ENCODE measurements at regions not wholly inside any gene's neighbourhood (a gene's known extent, or its start where the extent isn't known, plus 50 kb on each side); places are given as distances from the start of the nearest gene placed in this dataset.
A peak's percentile ranks its signal among the peaks of the same experiment; 100 is the strongest.
"Not testable (repeated sequence)": the region's sequence is repeated elsewhere in the genome, so short reads cannot be mapped to it uniquely, and the experiment has no call there.

DNA sequence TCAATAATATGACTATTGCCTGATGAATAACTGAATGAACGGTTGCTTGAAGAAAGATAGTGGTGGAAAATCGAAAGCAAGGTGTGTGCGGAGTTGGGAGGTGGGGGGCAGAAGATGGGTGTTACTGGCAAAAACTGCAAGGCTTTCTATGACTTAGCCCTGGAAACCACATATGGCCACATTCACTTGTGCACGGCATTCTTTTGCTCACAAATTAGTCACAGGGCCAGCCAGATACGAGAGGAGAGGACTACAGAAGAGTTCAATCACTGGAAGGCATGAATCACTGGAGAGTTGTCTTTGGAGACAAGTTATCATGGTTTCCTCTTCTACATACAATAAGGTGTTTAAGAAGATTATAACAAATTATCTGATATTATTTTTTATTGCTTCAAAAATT is 626.5 kb upstream of the CPEB2 start:
- DNase-seq (ENCODE audit: low spot score), result no peak

GRCh38 chr4:14379183-14379582 is 623.1 kb upstream of the CPEB2 start:
- DNase-seq (ENCODE audit: low spot score), result no peak

- no peak for DNase-seq (ENCODE audit: low spot score)
Observed at GRCh38 chr4:14383652-14384051, 618.6 kb upstream of the CPEB2 start.

DNA sequence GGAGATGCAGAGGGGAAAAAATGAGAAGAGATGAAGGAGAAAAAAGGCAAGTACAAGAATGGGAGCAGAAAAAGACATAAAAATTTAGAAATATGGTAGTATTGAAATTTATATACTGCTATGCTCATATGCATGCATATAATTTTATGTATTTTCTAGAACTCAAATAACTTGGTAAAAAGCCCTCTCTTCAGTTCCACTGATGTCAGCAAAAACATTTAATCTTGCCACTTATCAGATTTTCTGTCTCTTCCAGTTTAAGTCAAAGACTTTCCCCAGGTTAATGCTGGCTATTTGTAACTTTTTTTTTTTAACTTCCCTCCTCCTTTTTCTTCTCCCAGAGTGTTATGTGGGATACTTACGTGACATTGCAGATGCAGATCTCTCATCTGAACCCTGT is 617.5 kb upstream of the CPEB2 start:
- no peak for DNase-seq (ENCODE audit: low spot score)

- DNase-seq (ENCODE audit: low spot score), result no peak
Observed at GRCh38 chr4:14386196-14386595, 616.1 kb upstream of the CPEB2 start.

GRCh38 chr4:14387647-14388046 is 614.6 kb upstream of the CPEB2 start:
- DNase-seq (ENCODE audit: low spot score), result no peak

GRCh38 chr4:14392378-14392777 is 609.9 kb upstream of the CPEB2 start:
- DNase-seq (ENCODE audit: low spot score), result no peak

DNA sequence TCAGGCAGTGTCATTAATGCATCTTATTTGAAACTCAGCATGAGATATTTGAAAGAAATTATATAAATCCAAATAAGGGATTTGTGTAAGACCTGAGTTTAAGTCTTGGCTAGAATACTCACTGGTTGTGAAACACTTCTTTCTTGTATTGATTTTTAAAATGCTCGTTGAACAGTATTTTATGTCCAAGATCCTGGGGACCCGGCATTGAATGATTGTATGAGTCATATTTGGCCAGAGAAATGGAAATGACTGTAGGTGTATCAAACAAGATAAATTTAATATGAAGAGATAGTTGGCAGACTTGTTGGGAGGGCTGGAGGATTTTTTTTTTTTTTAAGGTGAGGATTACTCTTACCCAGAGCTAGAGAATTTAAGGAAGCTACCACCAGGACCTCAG is 606.1 kb upstream of the CPEB2 start:
- DNase-seq (ENCODE audit: low spot score), result no peak

DNA sequence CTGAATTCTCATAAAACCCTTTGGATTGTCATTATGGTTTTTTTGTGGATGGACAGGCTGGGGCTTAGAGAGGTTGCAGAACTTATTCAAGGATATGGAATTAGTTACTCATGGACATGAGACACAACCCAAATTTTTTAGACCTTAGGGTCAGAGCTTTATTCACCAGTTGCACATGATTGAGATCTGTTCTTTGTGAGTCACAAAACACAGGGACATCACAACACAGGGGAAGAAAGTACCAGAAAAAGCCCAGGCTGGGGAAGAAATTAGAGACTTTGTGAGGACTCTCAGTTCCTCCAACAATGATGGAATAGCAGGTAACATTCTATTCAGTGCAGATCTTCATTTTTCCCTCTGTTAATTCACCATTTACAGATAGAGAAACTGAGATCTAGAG is 602.4 kb upstream of the CPEB2 start:
- DNase-seq (ENCODE audit: low spot score), result no peak

DNA sequence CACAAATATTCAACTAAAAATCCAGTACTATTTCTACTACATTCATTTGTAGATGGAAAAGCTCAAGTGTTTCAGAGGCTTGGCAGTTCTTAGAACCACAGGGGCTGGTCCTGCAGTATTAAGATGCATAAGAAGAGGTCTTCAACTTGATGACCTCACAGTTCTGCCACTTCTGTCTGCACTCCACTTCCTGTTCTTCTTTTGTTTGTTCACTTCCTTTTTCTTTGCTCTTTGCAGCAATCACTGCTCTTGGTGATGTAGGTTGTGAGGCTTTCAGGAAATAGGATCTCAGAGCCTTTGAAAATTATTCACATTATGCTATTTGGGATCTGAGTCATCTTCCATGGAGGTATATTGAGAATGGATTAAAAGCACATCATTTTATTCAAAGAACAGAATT is 602.0 kb upstream of the CPEB2 start:
- no peak for DNase-seq (ENCODE audit: low spot score)

DNA sequence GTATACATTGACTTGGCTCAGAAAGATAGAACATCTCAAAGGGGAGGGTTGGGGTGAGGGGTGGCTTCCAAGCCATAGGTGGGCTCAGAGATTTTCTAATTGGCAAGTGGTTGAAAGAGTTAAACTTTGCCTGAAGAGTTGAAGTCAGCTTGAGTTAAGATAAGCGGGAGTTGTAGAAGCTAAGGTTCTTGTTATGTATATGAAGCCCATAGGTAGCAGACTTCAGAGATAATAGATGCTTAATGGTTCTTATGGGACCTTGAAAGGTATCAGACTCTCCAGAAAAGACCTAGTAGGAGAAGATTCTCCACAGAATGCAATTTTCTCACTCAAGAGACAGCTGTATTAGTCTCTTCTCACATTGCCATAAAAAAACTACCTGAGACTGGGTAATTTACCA is 599.1 kb upstream of the CPEB2 start:
- DNase-seq (ENCODE audit: low spot score), result no peak

DNA sequence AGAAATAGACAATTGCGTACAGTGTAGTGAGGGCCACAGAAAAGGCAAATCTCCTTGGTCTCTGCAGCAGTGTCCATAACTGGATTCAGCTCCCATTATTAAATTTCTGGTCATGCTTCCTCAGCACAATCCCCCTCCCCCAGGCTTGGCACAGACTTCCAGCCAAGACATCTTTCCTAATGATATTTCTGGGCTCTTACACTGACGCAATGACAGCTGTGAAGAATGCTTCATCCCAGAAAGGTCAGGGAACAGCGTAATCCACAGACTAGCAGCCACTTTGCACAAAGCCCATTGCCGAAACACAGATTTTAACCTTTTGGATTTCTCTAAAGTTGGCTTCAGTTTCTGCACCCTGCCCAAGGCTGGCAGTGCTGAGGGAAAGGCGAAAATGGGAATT is 597.6 kb upstream of the CPEB2 start:
- no peak for DNase-seq (ENCODE audit: low spot score)

DNA sequence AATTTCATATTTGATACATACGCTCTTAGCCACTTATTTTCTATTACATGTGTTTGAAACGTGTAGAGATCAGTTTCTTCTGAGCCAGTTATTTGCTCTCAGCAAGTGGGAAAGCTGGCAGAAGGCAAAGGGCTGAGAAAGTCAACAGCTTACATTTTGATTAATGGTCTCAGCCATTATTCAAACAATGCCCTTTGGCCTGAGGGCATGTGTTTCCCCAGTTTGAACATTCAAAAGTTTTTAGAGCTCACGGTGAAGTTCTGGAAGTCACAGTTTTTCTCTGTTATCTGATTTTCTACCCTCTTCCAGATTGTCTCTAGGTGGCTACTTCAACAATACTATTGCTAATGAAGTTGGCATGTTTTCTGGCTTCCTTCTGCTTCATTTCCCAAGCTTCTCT is 591.8 kb upstream of the CPEB2 start:
- DNase-seq (ENCODE audit: low spot score), result no peak

- no peak for DNase-seq (ENCODE audit: low spot score)
Observed at GRCh38 chr4:14415146-14415545, 587.1 kb upstream of the CPEB2 start.

DNA sequence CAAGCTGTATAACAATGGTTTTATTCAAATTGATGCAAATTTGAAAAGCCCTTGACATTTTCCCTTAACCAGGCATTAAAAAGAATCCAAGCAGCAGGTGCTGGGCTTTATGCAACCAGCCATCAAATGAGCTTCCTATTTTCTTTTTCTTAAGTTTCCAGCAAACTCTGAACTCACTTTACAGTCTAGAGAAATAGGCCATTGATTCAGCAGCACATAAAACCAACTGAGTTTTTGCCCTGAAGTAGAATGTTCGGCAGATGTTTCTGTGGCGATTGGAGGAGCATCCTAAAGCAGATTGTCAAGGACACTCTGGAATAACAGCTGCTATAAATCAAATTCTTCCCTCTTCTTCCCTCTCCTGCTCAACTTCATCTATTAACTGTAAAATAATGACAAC is 582.8 kb upstream of the CPEB2 start:
- DNase-seq (ENCODE audit: low spot score), result no peak

- DNase-seq (ENCODE audit: low spot score), result not testable (repeated sequence)
Observed at GRCh38 chr4:14426297-14426696, 576.0 kb upstream of the CPEB2 start.

DNA sequence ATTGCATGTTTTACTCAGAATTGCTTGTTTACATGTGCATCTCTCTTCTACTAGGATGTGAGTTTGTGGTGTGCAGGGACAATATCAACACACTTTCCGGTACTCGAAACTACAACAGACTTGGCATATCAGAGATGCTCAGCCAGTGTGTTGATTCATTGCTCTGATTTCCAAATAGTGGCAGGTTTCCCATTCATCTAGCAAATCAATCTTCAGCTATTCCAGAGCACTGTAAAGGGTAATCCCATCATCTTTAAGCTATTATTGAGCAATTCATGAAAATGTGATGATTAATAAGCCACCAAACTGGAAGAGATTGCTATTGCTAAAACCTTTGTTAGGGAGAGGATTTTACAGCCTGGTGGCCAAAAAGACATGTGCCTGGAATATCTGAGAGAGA is 574.2 kb upstream of the CPEB2 start:
- no peak for DNase-seq (ENCODE audit: low spot score)

GRCh38 chr4:14431155-14432134 is 570.8 kb upstream of the CPEB2 start:
- DNase-seq (ENCODE audit: low spot score), result no peak

DNA sequence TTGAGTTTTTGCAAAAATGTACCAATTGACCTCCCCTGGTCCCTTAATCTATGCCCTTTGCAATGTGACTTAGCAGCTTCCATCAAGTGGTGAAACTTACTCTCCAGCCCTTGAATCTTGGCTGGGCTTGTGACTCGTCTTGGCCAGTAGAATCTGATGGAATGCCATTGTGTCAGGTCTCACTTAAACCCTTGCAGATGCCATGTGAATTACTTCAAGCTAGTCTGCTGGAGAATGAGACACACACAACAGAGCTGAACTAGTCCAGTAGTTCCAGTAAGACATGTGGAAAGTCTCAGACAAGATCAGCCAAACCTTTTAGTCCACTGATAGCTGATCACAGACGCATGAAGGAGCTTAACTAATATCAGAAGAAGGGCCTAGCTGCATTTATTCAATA is 567.8 kb upstream of the CPEB2 start:
- no peak for DNase-seq (ENCODE audit: low spot score)

DNA sequence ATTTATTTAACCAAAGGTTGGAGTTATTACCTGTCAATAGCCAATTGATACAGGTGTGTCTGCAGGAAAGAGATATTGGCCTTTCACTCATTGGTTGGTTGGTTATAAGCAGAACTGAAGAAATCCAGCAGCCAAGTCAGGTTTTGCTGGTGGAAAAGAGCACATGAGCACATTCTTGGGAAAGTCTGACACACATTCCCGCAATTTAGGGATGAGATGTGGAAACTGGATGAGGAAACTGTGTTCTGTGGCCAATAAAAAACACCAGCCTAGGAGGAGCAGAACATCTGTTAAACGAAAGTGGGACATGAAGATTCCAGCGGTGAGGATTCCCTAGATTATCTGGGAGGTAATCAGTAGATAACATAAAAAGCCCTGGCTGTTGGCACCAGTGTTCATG is 567.4 kb upstream of the CPEB2 start:
- no peak for DNase-seq (ENCODE audit: low spot score)

DNA sequence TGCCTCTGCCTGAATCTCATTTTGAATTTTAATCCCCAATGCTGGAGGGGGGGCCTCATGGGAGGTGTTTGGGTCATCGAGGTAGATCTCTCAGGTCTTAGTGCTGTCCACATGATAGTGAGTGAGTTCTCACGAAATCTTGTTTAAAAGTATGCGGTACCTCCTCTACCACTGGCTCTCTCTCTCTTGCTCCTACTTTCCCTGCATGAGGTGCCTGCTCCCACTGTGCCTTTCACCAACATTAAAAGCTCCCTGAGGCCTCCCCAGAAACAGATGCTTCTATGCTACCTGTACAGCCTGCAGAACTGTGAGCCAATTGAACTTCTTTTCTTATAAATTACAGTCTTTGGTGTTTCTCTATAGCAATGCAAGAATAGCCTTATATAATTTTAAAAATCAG is 560.7 kb upstream of the CPEB2 start:
- DNase-seq (ENCODE audit: low spot score), result no peak

DNA sequence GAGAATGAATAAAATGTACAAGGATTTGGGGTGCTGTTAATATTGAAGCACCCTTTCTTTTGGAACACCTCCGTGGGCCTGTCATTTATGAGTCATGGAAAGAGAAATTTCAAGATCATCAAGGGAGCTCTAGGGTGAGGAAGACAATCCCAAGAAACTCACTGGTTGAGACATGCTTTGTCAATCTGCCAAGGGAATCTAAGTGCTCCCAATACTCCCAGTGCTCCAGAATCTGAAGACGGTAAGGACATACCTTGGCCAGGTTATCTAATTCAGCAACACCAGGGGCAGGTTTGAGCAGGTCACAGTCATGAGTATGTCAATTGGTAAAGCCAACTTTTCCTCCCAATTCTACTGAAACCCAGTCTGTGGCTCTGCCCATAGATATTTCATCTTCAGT is 556.4 kb upstream of the CPEB2 start:
- DNase-seq (ENCODE audit: low spot score), result no peak

- DNase-seq (ENCODE audit: low spot score), result peak; percentile 15
Observed at GRCh38 chr4:14446311-14446710, 556.0 kb upstream of the CPEB2 start.

DNA sequence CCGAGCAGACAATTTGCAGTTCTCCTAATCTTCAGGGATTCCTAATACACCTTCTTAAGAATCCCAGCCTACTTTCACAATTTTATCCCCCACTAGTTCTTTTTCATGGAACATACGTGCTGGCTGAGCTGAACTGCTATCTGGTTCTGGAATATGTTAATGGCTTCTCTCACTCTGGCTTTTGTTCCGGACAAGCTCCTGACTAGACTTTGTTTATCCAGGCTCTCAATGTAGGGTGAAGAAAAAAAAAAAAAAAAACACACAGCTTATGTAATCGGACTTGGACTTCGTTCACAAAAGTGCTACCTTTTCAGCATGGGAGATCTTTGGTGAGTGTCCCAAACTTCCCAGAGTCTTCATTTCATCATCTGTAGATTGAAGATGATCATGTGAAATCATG is 555.4 kb upstream of the CPEB2 start:
- no peak for DNase-seq (ENCODE audit: low spot score)
